ENCODE measurements at regions not wholly inside any gene's neighbourhood (a gene's known extent, or its start where the extent isn't known, plus 50 kb on each side); places are given as distances from the start of the nearest gene placed in this dataset.

- H3K4me1 Mint-ChIP-seq (ENCODE audit: unreplicated experiment): peaks cover 10% of the 10 kb centered on the region
- no peak overlapping the region for H3K4me3 Mint-ChIP-seq (ENCODE audit: unreplicated experiment)
- H3K36me3 Mint-ChIP-seq (ENCODE audit: unreplicated experiment): no peaks in the 10 kb centered on the region
- H3K27ac Mint-ChIP-seq (ENCODE audit: unreplicated experiment): no peak overlapping the region
- TF ChIP-seq, protein P1, sequence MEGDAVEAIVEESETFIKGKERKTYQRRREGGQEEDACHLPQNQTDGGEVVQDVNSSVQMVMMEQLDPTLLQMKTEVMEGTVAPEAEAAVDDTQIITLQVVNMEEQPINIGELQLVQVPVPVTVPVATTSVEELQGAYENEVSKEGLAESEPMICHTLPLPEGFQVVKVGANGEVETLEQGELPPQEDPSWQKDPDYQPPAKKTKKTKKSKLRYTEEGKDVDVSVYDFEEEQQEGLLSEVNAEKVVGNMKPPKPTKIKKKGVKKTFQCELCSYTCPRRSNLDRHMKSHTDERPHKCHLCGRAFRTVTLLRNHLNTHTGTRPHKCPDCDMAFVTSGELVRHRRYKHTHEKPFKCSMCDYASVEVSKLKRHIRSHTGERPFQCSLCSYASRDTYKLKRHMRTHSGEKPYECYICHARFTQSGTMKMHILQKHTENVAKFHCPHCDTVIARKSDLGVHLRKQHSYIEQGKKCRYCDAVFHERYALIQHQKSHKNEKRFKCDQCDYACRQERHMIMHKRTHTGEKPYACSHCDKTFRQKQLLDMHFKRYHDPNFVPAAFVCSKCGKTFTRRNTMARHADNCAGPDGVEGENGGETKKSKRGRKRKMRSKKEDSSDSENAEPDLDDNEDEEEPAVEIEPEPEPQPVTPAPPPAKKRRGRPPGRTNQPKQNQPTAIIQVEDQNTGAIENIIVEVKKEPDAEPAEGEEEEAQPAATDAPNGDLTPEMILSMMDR (IDR thresholded peaks at IDR 0.05): no peak
- peaks cover 19% of the 10 kb centered on the region for H3K27me3 Mint-ChIP-seq (ENCODE audit: unreplicated experiment)
- H3K9me3 Mint-ChIP-seq (ENCODE audit: unreplicated experiment): no peaks in the 10 kb centered on the region
- no peak for DNase-seq (ENCODE audit: extremely low spot score, unreplicated experiment)
Measured at GRCh38 chr2:126506786-126507185, 149.2 kb upstream of the GYPC start.

- Mint-ChIP-seq H3K27me3 (ENCODE audit: unreplicated experiment) (peaks cover 19% of the 10 kb centered on the region), H3K27ac (ENCODE audit: unreplicated experiment) (no peak overlapping the region), H3K9me3 (ENCODE audit: unreplicated experiment) (no peaks in the 10 kb centered on the region), H3K36me3 (ENCODE audit: unreplicated experiment) (no peaks in the 10 kb centered on the region), H3K4me1 (ENCODE audit: unreplicated experiment) (peaks cover 10% of the 10 kb centered on the region), H3K4me3 (ENCODE audit: unreplicated experiment) (no peak overlapping the region)
- TF ChIP-seq, protein P1 (IDR thresholded peaks at IDR 0.05): no peak
- DNase-seq (ENCODE audit: extremely low spot score, unreplicated experiment): no peak
Measured at GRCh38 chr2:126507425-126507911, 148.5 kb upstream of the GYPC start.

GRCh38 chr2:126510356-126510755 is 145.6 kb upstream of the GYPC start:
- peaks cover 10% of the 10 kb centered on the region for H3K4me1 Mint-ChIP-seq (ENCODE audit: unreplicated experiment)
- no peak overlapping the region for H3K27ac Mint-ChIP-seq (ENCODE audit: unreplicated experiment)

GRCh38 chr2:126510960-126511359 is 145.0 kb upstream of the GYPC start:
- H3K4me1 Mint-ChIP-seq (ENCODE audit: unreplicated experiment): peaks cover 10% of the 10 kb centered on the region
- peaks cover 6% of the 10 kb centered on the region for H3K27me3 Mint-ChIP-seq (ENCODE audit: unreplicated experiment)
- no peak overlapping the region for H3K27ac Mint-ChIP-seq (ENCODE audit: unreplicated experiment)
- TF ChIP-seq, protein P1 (IDR thresholded peaks at IDR 0.05): no peak
- DNase-seq (ENCODE audit: extremely low spot score, unreplicated experiment): no peak
- no peaks in the 10 kb centered on the region for H3K36me3 Mint-ChIP-seq (ENCODE audit: unreplicated experiment)
- H3K4me3 Mint-ChIP-seq (ENCODE audit: unreplicated experiment): no peak overlapping the region
- no peaks in the 10 kb centered on the region for H3K9me3 Mint-ChIP-seq (ENCODE audit: unreplicated experiment)

More at GRCh38 chr2:126510356-126510755, 145.6 kb upstream of the GYPC start:
- Mint-ChIP-seq H3K27me3 (ENCODE audit: unreplicated experiment) (peaks cover 10% of the 10 kb centered on the region), H3K9me3 (ENCODE audit: unreplicated experiment) (no peaks in the 10 kb centered on the region), H3K36me3 (ENCODE audit: unreplicated experiment) (no peaks in the 10 kb centered on the region), H3K4me3 (ENCODE audit: unreplicated experiment) (no peak overlapping the region)
- DNase-seq (ENCODE audit: extremely low spot score, unreplicated experiment): no peak
- TF ChIP-seq, protein P1 (IDR thresholded peaks at IDR 0.05): no peak

GRCh38 chr2:126512026-126512425 is 143.9 kb upstream of the GYPC start:
- TF ChIP-seq, protein P1 (IDR thresholded peaks at IDR 0.05): no peak
- Mint-ChIP-seq H3K27me3 (ENCODE audit: unreplicated experiment) (peaks cover 2% of the 10 kb centered on the region), H3K27ac (ENCODE audit: unreplicated experiment) (no peak overlapping the region), H3K4me1 (ENCODE audit: unreplicated experiment) (peaks cover 10% of the 10 kb centered on the region), H3K36me3 (ENCODE audit: unreplicated experiment) (no peaks in the 10 kb centered on the region), H3K9me3 (ENCODE audit: unreplicated experiment) (no peaks in the 10 kb centered on the region), H3K4me3 (ENCODE audit: unreplicated experiment) (no peak overlapping the region)
- DNase-seq (ENCODE audit: extremely low spot score, unreplicated experiment): no peak

Data from osteocyte (in vitro differentiated cells).